Activated naive CD8-positive, alpha-beta T cell treated with anti-CD3 and anti-CD28 coated beads, Interleukin-2, amount 50 U/mL, for 24 hours (primary cell): ENCODE measurements at regions not wholly inside any gene's neighbourhood (a gene's known extent, or its start where the extent isn't known, plus 50 kb on each side); places are given as distances from the start of the nearest gene placed in this dataset.
"Not testable (repeated sequence)": the region's sequence is repeated elsewhere in the genome, so short reads cannot be mapped to it uniquely, and the experiment has no call there.

Source experiments
- ATAC-seq: fragments of 150-1000 bp; cut with Tn5 transposase; one replicate; pipeline ENCODE4 v1.10.0; 2021
- DNase-seq: peaks from one replicate; pipeline ENCODE4 v3.0.0; 2021
- H3K27ac Mint-ChIP-seq: one replicate; pipeline ENCODE4 v1.8.0; 2021; ENCODE audit warnings: mild to moderate bottlenecking, mixed read lengths
- H3K27me3 Mint-ChIP-seq: one replicate; pipeline ENCODE4 v1.8.0; 2021; ENCODE audit warnings: mixed read lengths
- H3K36me3 Mint-ChIP-seq: one replicate; pipeline ENCODE4 v1.8.0; 2021; ENCODE audit warnings: low read depth, mixed read lengths
- H3K4me1 Mint-ChIP-seq: one replicate; pipeline ENCODE4 v1.8.0; 2021; ENCODE audit warnings: mixed read lengths
- H3K4me3 Mint-ChIP-seq: one replicate; pipeline ENCODE4 v1.8.0; 2021; ENCODE audit warnings: mild to moderate bottlenecking, moderate library complexity, mixed read lengths
- H3K9me3 Mint-ChIP-seq: one replicate; pipeline ENCODE4 v1.8.0; 2021; ENCODE audit warnings: mixed read lengths

GRCh38 chr3:56931836-56932235, 128.6 kb upstream of the SPATA12 start:
- no peak for ATAC-seq
- H3K4me1 Mint-ChIP-seq: peaks cover 62% of the 10 kb centered on the region
- peaks cover 27% of the 10 kb centered on the region for H3K9me3 Mint-ChIP-seq
- peak overlapping the region; percentile 42 for H3K27ac Mint-ChIP-seq
- H3K36me3 Mint-ChIP-seq: peaks cover 8% of the 10 kb centered on the region
- no peak for DNase-seq
- H3K27me3 Mint-ChIP-seq: no peaks in the 10 kb centered on the region
- H3K4me3 Mint-ChIP-seq: no peak overlapping the region

GRCh38 chr3:56930706-56931105, 129.0 kb upstream of the ARHGEF3 start:
- peak; percentile 98 for ATAC-seq
- Mint-ChIP-seq H3K36me3 (peaks cover 8% of the 10 kb centered on the region), H3K27me3 (no peaks in the 10 kb centered on the region), H3K27ac (peak overlapping the region; percentile 87), H3K9me3 (peaks cover 27% of the 10 kb centered on the region), H3K4me3 (peak overlapping the region; percentile 11), H3K4me1 (peaks cover 73% of the 10 kb centered on the region)
- DNase-seq: no peak

- H3K4me3 Mint-ChIP-seq: no peak overlapping the region
- no peak for ATAC-seq
- H3K27me3 Mint-ChIP-seq: no peaks in the 10 kb centered on the region
- H3K9me3 Mint-ChIP-seq: peaks cover 23% of the 10 kb centered on the region
- peaks cover 78% of the 10 kb centered on the region for H3K4me1 Mint-ChIP-seq
- H3K36me3 Mint-ChIP-seq: peaks cover 8% of the 10 kb centered on the region
- DNase-seq: no peak
- H3K27ac Mint-ChIP-seq: peak overlapping the region; percentile 87
Observed at GRCh38 chr3:56929809-56930615, 128.3 kb upstream of the ARHGEF3 start.

- Mint-ChIP-seq H3K4me3 (no peak overlapping the region), H3K27me3 (no peaks in the 10 kb centered on the region), H3K9me3 (peaks cover 17% of the 10 kb centered on the region), H3K27ac (no peak overlapping the region), H3K4me1 (peaks cover 87% of the 10 kb centered on the region), H3K36me3 (peaks cover 3% of the 10 kb centered on the region)
- no peak for ATAC-seq
- DNase-seq: no peak
Observed at GRCh38 chr3:56928379-56929068, 126.8 kb upstream of the ARHGEF3 start.

GRCh38 chr3:56927855-56928254, 126.1 kb upstream of the ARHGEF3 start:
- peaks cover 91% of the 10 kb centered on the region for H3K4me1 Mint-ChIP-seq
- no peak for DNase-seq
- H3K36me3 Mint-ChIP-seq: peaks cover under 1% of the 10 kb centered on the region
- H3K9me3 Mint-ChIP-seq: peaks cover 13% of the 10 kb centered on the region
- H3K4me3 Mint-ChIP-seq: no peak overlapping the region
- H3K27ac Mint-ChIP-seq: no peak overlapping the region
- ATAC-seq: no peak
- no peaks in the 10 kb centered on the region for H3K27me3 Mint-ChIP-seq

- ATAC-seq (no peak), DNase-seq (no peak)
- Mint-ChIP-seq H3K27me3 (no peaks in the 10 kb centered on the region), H3K27ac (peak overlapping the region; percentile 40), H3K9me3 (peaks cover 3% of the 10 kb centered on the region), H3K4me3 (no peak overlapping the region), H3K36me3 (no peaks in the 10 kb centered on the region), H3K4me1 (peaks cover 91% of the 10 kb centered on the region)
Observed at GRCh38 chr3:56926947-56927282, 125.2 kb upstream of the ARHGEF3 start.

GRCh38 chr3:56926243-56926946, 124.6 kb upstream of the ARHGEF3 start:
- Mint-ChIP-seq H3K36me3 (no peaks in the 10 kb centered on the region), H3K9me3 (no peaks in the 10 kb centered on the region), H3K4me1 (peaks cover 91% of the 10 kb centered on the region), H3K4me3 (no peak overlapping the region), H3K27ac (peak overlapping the region; percentile 40), H3K27me3 (no peaks in the 10 kb centered on the region)
- no peak for DNase-seq
- no peak for ATAC-seq

- H3K9me3 Mint-ChIP-seq, H3K36me3 Mint-ChIP-seq, DNase-seq, H3K27ac Mint-ChIP-seq, H3K4me3 Mint-ChIP-seq, H3K27me3 Mint-ChIP-seq, ATAC-seq: not testable (repeated sequence)
- peaks cover 87% of the 10 kb centered on the region for H3K4me1 Mint-ChIP-seq
Observed at GRCh38 chr3:56924700-56925099, 123.0 kb upstream of the ARHGEF3 start.

GRCh38 chr3:56923526-56924224, 121.9 kb upstream of the ARHGEF3 start:
- DNase-seq (peak; percentile 33), ATAC-seq (no peak)
- H3K4me1 Mint-ChIP-seq: peaks cover 89% of the 10 kb centered on the region
- H3K4me3 Mint-ChIP-seq: peak overlapping the region; percentile 5
- peak overlapping the region; percentile 90 for H3K27ac Mint-ChIP-seq
- H3K36me3 Mint-ChIP-seq: no peaks in the 10 kb centered on the region
- H3K27me3 Mint-ChIP-seq: no peaks in the 10 kb centered on the region
- H3K9me3 Mint-ChIP-seq: no peaks in the 10 kb centered on the region

GRCh38 chr3:56921573-56922453, 120.1 kb upstream of the ARHGEF3 start:
- peaks cover 94% of the 10 kb centered on the region for H3K4me1 Mint-ChIP-seq
- peak; percentile 27 for ATAC-seq
- DNase-seq: peak; percentile 34
- no peaks in the 10 kb centered on the region for H3K27me3 Mint-ChIP-seq
- H3K9me3 Mint-ChIP-seq: no peaks in the 10 kb centered on the region
- peak overlapping the region; percentile 78 for H3K27ac Mint-ChIP-seq
- H3K36me3 Mint-ChIP-seq: no peaks in the 10 kb centered on the region
- H3K4me3 Mint-ChIP-seq: peak overlapping the region; percentile 56

- H3K4me1 Mint-ChIP-seq: peaks cover 93% of the 10 kb centered on the region
- peak overlapping the region; percentile 65 for H3K27ac Mint-ChIP-seq
- ATAC-seq: no peak
- H3K36me3 Mint-ChIP-seq: no peaks in the 10 kb centered on the region
- H3K4me3 Mint-ChIP-seq: no peak overlapping the region
- H3K27me3 Mint-ChIP-seq: no peaks in the 10 kb centered on the region
- no peak for DNase-seq
- H3K9me3 Mint-ChIP-seq: no peaks in the 10 kb centered on the region
Observed at GRCh38 chr3:56919797-56920195, 118.0 kb upstream of the ARHGEF3 start.

GRCh38 chr3:56919137-56919796, 117.5 kb upstream of the ARHGEF3 start:
- Mint-ChIP-seq H3K27ac (peak overlapping the region; percentile 65), H3K4me3 (no peak overlapping the region), H3K4me1 (peaks cover 93% of the 10 kb centered on the region), H3K27me3 (no peaks in the 10 kb centered on the region), H3K9me3 (no peaks in the 10 kb centered on the region), H3K36me3 (no peaks in the 10 kb centered on the region)
- no peak for ATAC-seq
- no peak for DNase-seq

- DNase-seq: peak; percentile 70
- Mint-ChIP-seq H3K27me3 (no peaks in the 10 kb centered on the region), H3K27ac (peak overlapping the region; percentile 94), H3K9me3 (no peaks in the 10 kb centered on the region), H3K36me3 (no peaks in the 10 kb centered on the region), H3K4me1 (peaks cover 89% of the 10 kb centered on the region), H3K4me3 (peak overlapping the region; percentile 88)
- peak; percentile 35 for ATAC-seq
Observed at GRCh38 chr3:56918111-56918568, 116.4 kb upstream of the ARHGEF3 start.
